Neural progenitor cell (in vitro differentiated cells): ENCODE measurements at regions not wholly inside any gene's neighbourhood (a gene's known extent, or its start where the extent isn't known, plus 50 kb on each side); places are given as distances from the start of the nearest gene placed in this dataset.

ENCODE experiments used
- EZH2 ChIP-seq: fragments of 200-600 bp; sonication (generic); IDR thresholded peaks from 2 replicates; pipeline ENCODE4 v1.6.1; 2017; ENCODE audit warnings: antibody characterized with exemption, mild to moderate bottlenecking, moderate library complexity
- EZH2phosphoT487 ChIP-seq: fragments of 200-600 bp; sonication (generic); IDR thresholded peaks from 2 replicates; pipeline ENCODE4 v1.6.1; 2017; ENCODE audit warnings: antibody characterized with exemption
- TF ChIP-seq, protein P1 (sequence below): fragments of 200-600 bp; sonication (generic); IDR thresholded peaks from 2 replicates; pipeline ENCODE4 v1.5.1; 2017; ENCODE audit warnings: antibody characterized with exemption, mild to moderate bottlenecking

DNA sequence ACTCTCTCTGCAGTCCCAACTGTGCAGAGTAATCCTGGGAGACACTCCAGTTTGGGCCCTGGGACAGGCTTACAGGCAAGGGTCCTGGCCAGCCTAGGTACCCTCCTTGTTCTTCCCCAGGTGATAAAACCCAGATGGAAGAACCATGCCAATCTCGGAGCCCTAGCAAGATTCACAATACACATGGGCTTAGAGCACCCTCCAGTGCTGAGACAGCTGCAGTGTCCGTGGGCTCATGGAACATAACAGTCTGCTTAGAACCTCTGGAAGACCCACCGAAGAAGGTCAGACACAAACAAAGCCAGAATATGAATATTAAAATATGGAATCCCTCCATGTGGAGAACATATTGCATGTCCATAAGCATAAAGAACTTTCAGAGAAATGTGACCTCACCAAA lies 568.1 kb downstream of the KCNJ3 start:
- TF ChIP-seq, protein P1, sequence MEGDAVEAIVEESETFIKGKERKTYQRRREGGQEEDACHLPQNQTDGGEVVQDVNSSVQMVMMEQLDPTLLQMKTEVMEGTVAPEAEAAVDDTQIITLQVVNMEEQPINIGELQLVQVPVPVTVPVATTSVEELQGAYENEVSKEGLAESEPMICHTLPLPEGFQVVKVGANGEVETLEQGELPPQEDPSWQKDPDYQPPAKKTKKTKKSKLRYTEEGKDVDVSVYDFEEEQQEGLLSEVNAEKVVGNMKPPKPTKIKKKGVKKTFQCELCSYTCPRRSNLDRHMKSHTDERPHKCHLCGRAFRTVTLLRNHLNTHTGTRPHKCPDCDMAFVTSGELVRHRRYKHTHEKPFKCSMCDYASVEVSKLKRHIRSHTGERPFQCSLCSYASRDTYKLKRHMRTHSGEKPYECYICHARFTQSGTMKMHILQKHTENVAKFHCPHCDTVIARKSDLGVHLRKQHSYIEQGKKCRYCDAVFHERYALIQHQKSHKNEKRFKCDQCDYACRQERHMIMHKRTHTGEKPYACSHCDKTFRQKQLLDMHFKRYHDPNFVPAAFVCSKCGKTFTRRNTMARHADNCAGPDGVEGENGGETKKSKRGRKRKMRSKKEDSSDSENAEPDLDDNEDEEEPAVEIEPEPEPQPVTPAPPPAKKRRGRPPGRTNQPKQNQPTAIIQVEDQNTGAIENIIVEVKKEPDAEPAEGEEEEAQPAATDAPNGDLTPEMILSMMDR = peak; percentile 56
- TF ChIP-seq EZH2 = no peak
- TF ChIP-seq EZH2phosphoT487 = no peak
